ENCODE measurements at regions not wholly inside any gene's neighbourhood (a gene's known extent, or its start where the extent isn't known, plus 50 kb on each side); places are given as distances from the start of the nearest gene placed in this dataset.
A peak's percentile ranks its signal among the peaks of the same experiment; 100 is the strongest.

DNA sequence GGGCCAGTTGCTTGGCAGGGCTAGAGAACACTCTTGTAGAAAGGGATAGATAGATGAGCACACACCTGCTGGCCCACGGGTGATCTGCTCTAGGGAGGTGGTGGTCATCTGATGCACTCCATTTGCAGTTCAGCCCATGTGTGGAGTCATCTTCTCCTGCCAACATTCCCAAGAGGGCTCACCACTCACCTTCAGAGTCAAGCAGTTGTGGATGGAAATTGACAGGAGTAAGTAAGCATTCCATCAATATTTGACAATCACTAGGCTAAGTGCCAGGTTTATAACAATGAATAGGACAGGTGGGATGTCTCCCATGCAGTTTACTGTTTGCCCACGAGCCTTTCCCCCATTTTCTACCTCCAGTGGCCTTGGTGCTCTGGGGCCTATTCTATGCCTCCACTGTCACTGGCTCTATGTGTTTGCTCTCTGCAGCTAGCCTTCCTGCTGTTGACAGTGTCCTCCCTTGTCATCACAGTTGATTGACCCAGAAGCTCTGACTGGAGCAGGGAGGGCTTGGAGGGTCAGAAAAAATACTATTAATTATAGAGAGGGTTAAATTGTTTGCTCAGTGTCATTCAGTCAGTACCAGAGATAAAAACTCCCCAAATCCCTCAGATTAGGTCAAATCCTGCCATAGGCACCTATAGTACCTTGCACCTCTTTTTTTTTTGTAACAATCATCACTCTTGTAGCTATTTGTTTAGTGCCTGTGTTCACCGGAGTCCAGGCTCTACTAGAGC is 134.6 kb upstream of the PZP start (continued):
- TF ChIP-seq, protein P1, sequence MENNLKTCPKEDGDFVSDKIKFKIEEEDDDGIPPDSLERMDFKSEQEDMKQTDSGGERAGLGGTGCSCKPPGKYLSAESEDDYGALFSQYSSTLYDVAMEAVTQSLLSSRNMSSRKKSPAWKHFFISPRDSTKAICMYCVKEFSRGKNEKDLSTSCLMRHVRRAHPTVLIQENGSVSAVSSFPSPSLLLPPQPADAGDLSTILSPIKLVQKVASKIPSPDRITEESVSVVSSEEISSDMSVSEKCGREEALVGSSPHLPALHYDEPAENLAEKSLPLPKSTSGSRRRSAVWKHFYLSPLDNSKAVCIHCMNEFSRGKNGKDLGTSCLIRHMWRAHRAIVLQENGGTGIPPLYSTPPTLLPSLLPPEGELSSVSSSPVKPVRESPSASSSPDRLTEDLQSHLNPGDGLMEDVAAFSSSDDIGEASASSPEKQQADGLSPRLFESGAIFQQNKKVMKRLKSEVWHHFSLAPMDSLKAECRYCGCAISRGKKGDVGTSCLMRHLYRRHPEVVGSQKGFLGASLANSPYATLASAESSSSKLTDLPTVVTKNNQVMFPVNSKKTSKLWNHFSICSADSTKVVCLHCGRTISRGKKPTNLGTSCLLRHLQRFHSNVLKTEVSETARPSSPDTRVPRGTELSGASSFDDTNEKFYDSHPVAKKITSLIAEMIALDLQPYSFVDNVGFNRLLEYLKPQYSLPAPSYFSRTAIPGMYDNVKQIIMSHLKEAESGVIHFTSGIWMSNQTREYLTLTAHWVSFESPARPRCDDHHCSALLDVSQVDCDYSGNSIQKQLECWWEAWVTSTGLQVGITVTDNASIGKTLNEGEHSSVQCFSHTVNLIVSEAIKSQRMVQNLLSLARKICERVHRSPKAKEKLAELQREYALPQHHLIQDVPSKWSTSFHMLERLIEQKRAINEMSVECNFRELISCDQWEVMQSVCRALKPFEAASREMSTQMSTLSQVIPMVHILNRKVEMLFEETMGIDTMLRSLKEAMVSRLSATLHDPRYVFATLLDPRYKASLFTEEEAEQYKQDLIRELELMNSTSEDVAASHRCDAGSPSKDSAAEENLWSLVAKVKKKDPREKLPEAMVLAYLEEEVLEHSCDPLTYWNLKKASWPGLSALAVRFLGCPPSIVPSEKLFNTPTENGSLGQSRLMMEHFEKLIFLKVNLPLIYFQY (CRISPR knock-in tag; IDR thresholded peaks at IDR 0.05; ENCODE audit: borderline replicate concordance) = peak; percentile 48; the same call in 1 of the 2 replicates
- TF ChIP-seq, protein P2, sequence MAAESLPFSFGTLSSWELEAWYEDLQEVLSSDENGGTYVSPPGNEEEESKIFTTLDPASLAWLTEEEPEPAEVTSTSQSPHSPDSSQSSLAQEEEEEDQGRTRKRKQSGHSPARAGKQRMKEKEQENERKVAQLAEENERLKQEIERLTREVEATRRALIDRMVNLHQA (CRISPR knock-in tag; IDR thresholded peaks at IDR 0.05) = no peak
- TF ChIP-seq ZNF839 (CRISPR knock-in tag; IDR thresholded peaks at IDR 0.05; ENCODE audit: borderline replicate concordance) (no peak), PHF5A (CRISPR knock-in tag; IDR thresholded peaks at IDR 0.05; ENCODE audit: low read depth, unreplicated experiment) (no peak), ZNF652 (CRISPR knock-in tag; IDR thresholded peaks at IDR 0.05; ENCODE audit: borderline replicate concordance, low read depth) (peak; percentile 79; the same call in 1 of the 2 replicates), ZNF235 (CRISPR knock-in tag; IDR thresholded peaks at IDR 0.05; ENCODE audit: borderline replicate concordance) (no peak), HNRNPK (IDR thresholded peaks at IDR 0.05; ENCODE audit: low read depth, low read length, poor library complexity, severe bottlenecking) (no peak), POLR2AphosphoS2 (IDR thresholded peaks at IDR 0.05; ENCODE audit: low read depth, low read length) (no peak), HCFC1 (IDR thresholded peaks at IDR 0.05; ENCODE audit: low read depth, low read length) (no peak), NPAS2 (CRISPR knock-in tag; IDR thresholded peaks at IDR 0.05; ENCODE audit: borderline replicate concordance) (no peak), ARNT2 (CRISPR knock-in tag; IDR thresholded peaks at IDR 0.05; ENCODE audit: low read depth) (no peak), ZNF790 (CRISPR knock-in tag; IDR thresholded peaks at IDR 0.05; ENCODE audit: borderline replicate concordance) (no peak), MED8 (CRISPR knock-in tag; IDR thresholded peaks at IDR 0.05; ENCODE audit: insufficient replicate concordance) (no peak), NFRKB (IDR thresholded peaks at IDR 0.05) (no peak), SKI (IDR thresholded peaks at IDR 0.05; ENCODE audit: partially characterized antibody) (no peak)
- TF ChIP-seq, protein P3, sequence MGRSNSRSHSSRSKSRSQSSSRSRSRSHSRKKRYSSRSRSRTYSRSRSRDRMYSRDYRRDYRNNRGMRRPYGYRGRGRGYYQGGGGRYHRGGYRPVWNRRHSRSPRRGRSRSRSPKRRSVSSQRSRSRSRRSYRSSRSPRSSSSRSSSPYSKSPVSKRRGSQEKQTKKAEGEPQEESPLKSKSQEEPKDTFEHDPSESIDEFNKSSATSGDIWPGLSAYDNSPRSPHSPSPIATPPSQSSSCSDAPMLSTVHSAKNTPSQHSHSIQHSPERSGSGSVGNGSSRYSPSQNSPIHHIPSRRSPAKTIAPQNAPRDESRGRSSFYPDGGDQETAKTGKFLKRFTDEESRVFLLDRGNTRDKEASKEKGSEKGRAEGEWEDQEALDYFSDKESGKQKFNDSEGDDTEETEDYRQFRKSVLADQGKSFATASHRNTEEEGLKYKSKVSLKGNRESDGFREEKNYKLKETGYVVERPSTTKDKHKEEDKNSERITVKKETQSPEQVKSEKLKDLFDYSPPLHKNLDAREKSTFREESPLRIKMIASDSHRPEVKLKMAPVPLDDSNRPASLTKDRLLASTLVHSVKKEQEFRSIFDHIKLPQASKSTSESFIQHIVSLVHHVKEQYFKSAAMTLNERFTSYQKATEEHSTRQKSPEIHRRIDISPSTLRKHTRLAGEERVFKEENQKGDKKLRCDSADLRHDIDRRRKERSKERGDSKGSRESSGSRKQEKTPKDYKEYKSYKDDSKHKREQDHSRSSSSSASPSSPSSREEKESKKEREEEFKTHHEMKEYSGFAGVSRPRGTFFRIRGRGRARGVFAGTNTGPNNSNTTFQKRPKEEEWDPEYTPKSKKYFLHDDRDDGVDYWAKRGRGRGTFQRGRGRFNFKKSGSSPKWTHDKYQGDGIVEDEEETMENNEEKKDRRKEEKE (IDR thresholded peaks at IDR 0.05) = no peak
- TF ChIP-seq, protein P4, sequence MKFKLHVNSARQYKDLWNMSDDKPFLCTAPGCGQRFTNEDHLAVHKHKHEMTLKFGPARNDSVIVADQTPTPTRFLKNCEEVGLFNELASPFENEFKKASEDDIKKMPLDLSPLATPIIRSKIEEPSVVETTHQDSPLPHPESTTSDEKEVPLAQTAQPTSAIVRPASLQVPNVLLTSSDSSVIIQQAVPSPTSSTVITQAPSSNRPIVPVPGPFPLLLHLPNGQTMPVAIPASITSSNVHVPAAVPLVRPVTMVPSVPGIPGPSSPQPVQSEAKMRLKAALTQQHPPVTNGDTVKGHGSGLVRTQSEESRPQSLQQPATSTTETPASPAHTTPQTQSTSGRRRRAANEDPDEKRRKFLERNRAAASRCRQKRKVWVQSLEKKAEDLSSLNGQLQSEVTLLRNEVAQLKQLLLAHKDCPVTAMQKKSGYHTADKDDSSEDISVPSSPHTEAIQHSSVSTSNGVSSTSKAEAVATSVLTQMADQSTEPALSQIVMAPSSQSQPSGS (CRISPR knock-in tag; IDR thresholded peaks at IDR 0.05) = 0 out of 2 replicates have a peak, but pooled peaks have one; percentile 31
- TF ChIP-seq, protein P5, sequence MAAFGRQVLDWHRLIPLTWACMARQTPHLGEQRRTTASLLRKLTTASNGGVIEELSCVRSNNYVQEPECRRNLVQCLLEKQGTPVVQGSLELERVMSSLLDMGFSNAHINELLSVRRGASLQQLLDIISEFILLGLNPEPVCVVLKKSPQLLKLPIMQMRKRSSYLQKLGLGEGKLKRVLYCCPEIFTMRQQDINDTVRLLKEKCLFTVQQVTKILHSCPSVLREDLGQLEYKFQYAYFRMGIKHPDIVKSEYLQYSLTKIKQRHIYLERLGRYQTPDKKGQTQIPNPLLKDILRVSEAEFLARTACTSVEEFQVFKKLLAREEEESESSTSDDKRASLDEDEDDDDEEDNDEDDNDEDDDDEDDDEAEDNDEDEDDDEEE (CRISPR knock-in tag; IDR thresholded peaks at IDR 0.05) = 0 out of 2 replicates have a peak, but pooled peaks have one; percentile 68
- TF ChIP-seq, protein P6, sequence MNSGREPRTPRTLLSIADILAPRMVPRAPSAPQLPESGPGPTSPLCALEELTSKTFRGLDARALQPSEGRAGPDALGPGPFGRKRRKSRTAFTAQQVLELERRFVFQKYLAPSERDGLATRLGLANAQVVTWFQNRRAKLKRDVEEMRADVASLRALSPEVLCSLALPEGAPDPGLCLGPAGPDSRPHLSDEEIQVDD (CRISPR knock-in tag; IDR thresholded peaks at IDR 0.05; ENCODE audit: borderline replicate concordance) = no peak
